ENCODE measurements at regions not wholly inside any gene's neighbourhood (a gene's known extent, or its start where the extent isn't known, plus 50 kb on each side); places are given as distances from the start of the nearest gene placed in this dataset.
"Not testable (repeated sequence)": the region's sequence is repeated elsewhere in the genome, so short reads cannot be mapped to it uniquely, and the experiment has no call there.

- H3K27ac Mint-ChIP-seq = no peak overlapping the region
- peaks cover 0 to 2% (median 0%) of the 10 kb centered on the region in 6 donors for H3K9me3 Mint-ChIP-seq
- H3K4me3 Mint-ChIP-seq = no peak overlapping the region
- no peaks in the 10 kb centered on the region for H3K36me3 Mint-ChIP-seq
- H3K4me1 Mint-ChIP-seq = no peaks in the 10 kb centered on the region
- peaks cover 2 to 6% (median 5%) of the 10 kb centered on the region in 3 donors for H3K27me3 Mint-ChIP-seq (ENCODE audit: low read depth in 3 of 3)
- no peak for DNase-seq
Observed at GRCh38 chr18:62629031-62629430, 86.3 kb upstream of the PHLPP1 start.

GRCh38 chr18:62631173-62631572 lies 84.2 kb upstream of the PHLPP1 start:
- Mint-ChIP-seq H3K9me3 (peaks cover 0 to 2% (median 0%) of the 10 kb centered on the region in 6 donors), H3K36me3 (no peaks in the 10 kb centered on the region), H3K4me3 (no peak overlapping the region), H3K27me3 (ENCODE audit: low read depth in 3 of 3) (peaks cover 4 to 10% (median 6%) of the 10 kb centered on the region in 3 donors), H3K27ac (no peak overlapping the region), H3K4me1 (no peaks in the 10 kb centered on the region)
- DNase-seq = no peak

- Mint-ChIP-seq H3K27me3 (ENCODE audit: low read depth in 3 of 3) (peaks cover 4 to 10% (median 6%) of the 10 kb centered on the region in 3 donors), H3K27ac (no peak overlapping the region), H3K36me3 (no peaks in the 10 kb centered on the region), H3K4me3 (no peak overlapping the region), H3K4me1 (no peaks in the 10 kb centered on the region), H3K9me3 (peaks cover 0 to 2% (median 0%) of the 10 kb centered on the region in 6 donors)
- no peak for DNase-seq
Observed at GRCh38 chr18:62632788-62633455, 82.4 kb upstream of the PHLPP1 start.

GRCh38 chr18:62634458-62634857 lies 80.9 kb upstream of the PHLPP1 start:
- H3K27me3 Mint-ChIP-seq (ENCODE audit: low read depth in 3 of 3) = peaks cover 4 to 13% (median 8%) of the 10 kb centered on the region in 3 donors

GRCh38 chr18:62634979-62635630 lies 80.2 kb upstream of the PHLPP1 start:
- Mint-ChIP-seq H3K36me3 (no peaks in the 10 kb centered on the region), H3K27ac (no peak overlapping the region), H3K9me3 (no peaks in the 10 kb centered on the region), H3K4me1 (no peaks in the 10 kb centered on the region), H3K27me3 (ENCODE audit: low read depth in 3 of 3) (peaks cover 4 to 13% (median 8%) of the 10 kb centered on the region in 3 donors), H3K4me3 (no peak overlapping the region)
- DNase-seq = no peak

More at GRCh38 chr18:62634458-62634857, 80.9 kb upstream of the PHLPP1 start:
- DNase-seq = no peak
- H3K4me1 Mint-ChIP-seq = no peaks in the 10 kb centered on the region
- no peaks in the 10 kb centered on the region for H3K36me3 Mint-ChIP-seq
- H3K27ac Mint-ChIP-seq = no peak overlapping the region
- no peaks in the 10 kb centered on the region for H3K9me3 Mint-ChIP-seq
- no peak overlapping the region for H3K4me3 Mint-ChIP-seq

GRCh38 chr18:62637403-62637802 lies 77.9 kb upstream of the PHLPP1 start:
- H3K4me1 Mint-ChIP-seq = no peaks in the 10 kb centered on the region
- H3K27ac Mint-ChIP-seq = no peak overlapping the region
- no peak for DNase-seq
- H3K27me3 Mint-ChIP-seq (ENCODE audit: low read depth in 3 of 3) = peaks cover 2 to 16% (median 9%) of the 10 kb centered on the region in 3 donors
- no peaks in the 10 kb centered on the region for H3K36me3 Mint-ChIP-seq
- no peak overlapping the region for H3K4me3 Mint-ChIP-seq
- H3K9me3 Mint-ChIP-seq = no peaks in the 10 kb centered on the region

GRCh38 chr18:62637807-62638687 lies 77.3 kb upstream of the PHLPP1 start:
- no peak overlapping the region for H3K27ac Mint-ChIP-seq
- H3K36me3 Mint-ChIP-seq = no peaks in the 10 kb centered on the region
- DNase-seq = peak; percentile 16 to 39 (median 26)
- H3K27me3 Mint-ChIP-seq (ENCODE audit: low read depth in 3 of 3) = peaks cover 2 to 16% (median 9%) of the 10 kb centered on the region in 3 donors
- no peaks in the 10 kb centered on the region for H3K9me3 Mint-ChIP-seq
- H3K4me3 Mint-ChIP-seq = no peak overlapping the region
- no peaks in the 10 kb centered on the region for H3K4me1 Mint-ChIP-seq

GRCh38 chr18:62643181-62643580 lies 72.2 kb upstream of the PHLPP1 start:
- no peak for DNase-seq
- Mint-ChIP-seq H3K27ac (no peak overlapping the region), H3K27me3 (ENCODE audit: low read depth in 3 of 3) (peaks cover 3 to 6% (median 5%) of the 10 kb centered on the region in 3 donors), H3K4me3 (no peak overlapping the region), H3K9me3 (no peaks in the 10 kb centered on the region), H3K4me1 (no peaks in the 10 kb centered on the region), H3K36me3 (no peaks in the 10 kb centered on the region)

GRCh38 chr18:62644773-62645172 lies 70.6 kb upstream of the PHLPP1 start:
- Mint-ChIP-seq H3K27ac (no peak overlapping the region), H3K4me1 (no peaks in the 10 kb centered on the region), H3K9me3 (no peaks in the 10 kb centered on the region), H3K36me3 (no peaks in the 10 kb centered on the region), H3K4me3 (no peak overlapping the region), H3K27me3 (ENCODE audit: low read depth in 3 of 3) (peaks cover 2 to 3% (median 3%) of the 10 kb centered on the region in 3 donors)
- no peak for DNase-seq

- no peak overlapping the region for H3K4me3 Mint-ChIP-seq
- H3K36me3 Mint-ChIP-seq = no peaks in the 10 kb centered on the region
- no peak overlapping the region for H3K27ac Mint-ChIP-seq
- no peaks in the 10 kb centered on the region for H3K4me1 Mint-ChIP-seq
- no peak for DNase-seq
- H3K27me3 Mint-ChIP-seq (ENCODE audit: low read depth in 3 of 3) = peaks cover 0 to 5% (median 3%) of the 10 kb centered on the region in 3 donors
- H3K9me3 Mint-ChIP-seq = no peaks in the 10 kb centered on the region
Observed at GRCh38 chr18:62647179-62647578, 68.2 kb upstream of the PHLPP1 start.

GRCh38 chr18:62648045-62648678 lies 67.2 kb upstream of the PHLPP1 start:
- no peaks in the 10 kb centered on the region for H3K4me1 Mint-ChIP-seq
- H3K9me3 Mint-ChIP-seq = no peaks in the 10 kb centered on the region
- DNase-seq = no peak
- H3K27me3 Mint-ChIP-seq (ENCODE audit: low read depth in 3 of 3) = peaks cover 0 to 5% (median 3%) of the 10 kb centered on the region in 3 donors
- H3K27ac Mint-ChIP-seq = no peak overlapping the region
- no peaks in the 10 kb centered on the region for H3K36me3 Mint-ChIP-seq
- H3K4me3 Mint-ChIP-seq = no peak overlapping the region

GRCh38 chr18:62651276-62652056 lies 63.9 kb upstream of the PHLPP1 start:
- Mint-ChIP-seq H3K4me3 (no peak overlapping the region), H3K4me1 (no peaks in the 10 kb centered on the region), H3K9me3 (no peaks in the 10 kb centered on the region), H3K36me3 (no peaks in the 10 kb centered on the region), H3K27ac (no peak overlapping the region), H3K27me3 (ENCODE audit: low read depth in 3 of 3) (peaks cover 0 to 7% (median under 1%) of the 10 kb centered on the region in 3 donors)
- no peak for DNase-seq

GRCh38 chr18:62652057-62652629 lies 63.2 kb upstream of the PHLPP1 start:
- not testable (repeated sequence) for H3K4me1 Mint-ChIP-seq; H3K4me3 Mint-ChIP-seq; H3K9me3 Mint-ChIP-seq; DNase-seq; H3K27ac Mint-ChIP-seq; H3K27me3 Mint-ChIP-seq (ENCODE audit: low read depth in 3 of 3); H3K36me3 Mint-ChIP-seq

Data from immature natural killer cell (primary cell).